Breast epithelium (tissue), 4 donors: ENCODE measurements at regions not wholly inside any gene's neighbourhood (a gene's known extent, or its start where the extent isn't known, plus 50 kb on each side); places are given as distances from the start of the nearest gene placed in this dataset.

Experiments used
- DNase-seq, 2 donors: peaks; one replicate each; pipeline ENCODE4 v3.0.0-alpha.2; 2019; ENCODE audit warnings: low spot score in 2 of 2
- H3K27ac ChIP-seq, 2 donors: fragments of 200-600 bp; sonication (generic) in 1 of 2; one replicate each; pipeline ENCODE4 v1.5.1; 2016 to 2019; ENCODE audit warnings: mild to moderate bottlenecking in 1 of 2
- H3K27me3 ChIP-seq, 2 donors: fragments of 200-600 bp; sonication (generic) in 1 of 2; one replicate each; pipeline versions ENCODE4 v1.5.1 to v1.6.0; 2017 to 2019; ENCODE audit warnings: control low read depth in 1 of 2, mild to moderate bottlenecking in 1 of 2
- H3K36me3 ChIP-seq: fragments of 200-600 bp; one replicate; pipeline ENCODE4 v1.5.1; 2019
- H3K4me1 ChIP-seq, 2 donors: fragments of 200-600 bp; sonication (generic); one replicate each; pipeline ENCODE4 v1.5.1; 2016 to 2019; ENCODE audit warnings: control low read depth in 1 of 2
- H3K4me3 ChIP-seq, 3 donors: fragments of 200-600 bp; sonication (generic); 1 replicate in 2 of 3; 2 replicates in 1 of 3; pipeline ENCODE4 v1.5.1; 2016 to 2019; ENCODE audit warnings: mild to moderate bottlenecking in 3 of 3, moderate library complexity in 2 of 3
- H3K9me3 ChIP-seq, 2 donors: fragments of 200-600 bp; sonication (generic) in 1 of 2; one replicate each; pipeline ENCODE4 v1.5.1; 2016 to 2019; ENCODE audit warnings: control low read depth in 1 of 2
- POLR2A ChIP-seq: fragments of 450-650 bp; IDR thresholded peaks from one replicate; pipeline ENCODE4 v1.6.1; 2016; ENCODE audit warnings: antibody characterized with exemption, mild to moderate bottlenecking, moderate library complexity
- POLR2AphosphoS5 ChIP-seq, 3 donors: sonication (generic); formaldehyde crosslinking; IDR thresholded peaks; one replicate each; pipeline ENCODE4 v1.6.1; 2017; ENCODE audit warnings: antibody characterized with exemption in 3 of 3
- intact Hi-C: fragments of 100-400 bp; cut with DNase I; formaldehyde crosslinking; loops from one replicate; pipeline ENCODE4 v1.15.1; 2023; ENCODE audit warnings: low total_unique reads
- TF ChIP-seq, protein P1 (sequence below), 3 donors: fragments of 450-650 bp; IDR thresholded peaks; one replicate each; pipeline ENCODE4 v1.5.1; 2016 to 2017; ENCODE audit warnings: antibody characterized with exemption in 3 of 3, mild to moderate bottlenecking in 3 of 3, moderate library complexity in 3 of 3

DNA sequence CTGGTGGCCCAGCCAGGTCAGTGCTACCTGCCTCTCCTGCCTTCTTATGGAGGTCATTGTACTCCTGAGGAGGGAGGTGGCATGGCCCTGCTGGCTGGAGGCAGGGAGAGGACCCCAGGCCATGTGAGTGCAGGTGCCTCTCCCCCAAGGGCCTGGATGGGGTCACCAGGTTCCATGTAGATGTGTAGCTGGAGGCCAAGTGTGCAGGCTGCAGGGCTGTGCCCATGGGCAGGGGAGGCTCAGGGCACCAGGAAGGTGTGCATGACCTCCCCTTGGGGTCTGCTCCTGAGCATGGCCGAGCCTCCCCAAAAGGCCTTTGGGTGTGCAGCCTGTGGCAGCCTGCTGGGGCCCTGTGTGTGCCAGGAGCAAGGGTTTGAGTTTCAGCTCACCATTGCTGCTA, 128.1 kb upstream of the HDAC4 start:
- no peaks in the 10 kb centered on the region for H3K27me3 ChIP-seq
- no peak overlapping the region for H3K4me3 ChIP-seq
- H3K27ac ChIP-seq = no peak overlapping the region
- DNase-seq = no peak
- H3K9me3 ChIP-seq = peaks cover 5% of the 10 kb centered on the region in 2 donors
- no peaks in the 10 kb centered on the region for H3K4me1 ChIP-seq
- no peaks in the 10 kb centered on the region for H3K36me3 ChIP-seq
- TF ChIP-seq POLR2AphosphoS5 (IDR thresholded peaks at IDR 0.05) = no peak
- TF ChIP-seq, protein P1, sequence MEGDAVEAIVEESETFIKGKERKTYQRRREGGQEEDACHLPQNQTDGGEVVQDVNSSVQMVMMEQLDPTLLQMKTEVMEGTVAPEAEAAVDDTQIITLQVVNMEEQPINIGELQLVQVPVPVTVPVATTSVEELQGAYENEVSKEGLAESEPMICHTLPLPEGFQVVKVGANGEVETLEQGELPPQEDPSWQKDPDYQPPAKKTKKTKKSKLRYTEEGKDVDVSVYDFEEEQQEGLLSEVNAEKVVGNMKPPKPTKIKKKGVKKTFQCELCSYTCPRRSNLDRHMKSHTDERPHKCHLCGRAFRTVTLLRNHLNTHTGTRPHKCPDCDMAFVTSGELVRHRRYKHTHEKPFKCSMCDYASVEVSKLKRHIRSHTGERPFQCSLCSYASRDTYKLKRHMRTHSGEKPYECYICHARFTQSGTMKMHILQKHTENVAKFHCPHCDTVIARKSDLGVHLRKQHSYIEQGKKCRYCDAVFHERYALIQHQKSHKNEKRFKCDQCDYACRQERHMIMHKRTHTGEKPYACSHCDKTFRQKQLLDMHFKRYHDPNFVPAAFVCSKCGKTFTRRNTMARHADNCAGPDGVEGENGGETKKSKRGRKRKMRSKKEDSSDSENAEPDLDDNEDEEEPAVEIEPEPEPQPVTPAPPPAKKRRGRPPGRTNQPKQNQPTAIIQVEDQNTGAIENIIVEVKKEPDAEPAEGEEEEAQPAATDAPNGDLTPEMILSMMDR (IDR thresholded peaks at IDR 0.05) = no peak
- no peak for TF ChIP-seq POLR2A
- intact Hi-C loops = no loop called here

DNA sequence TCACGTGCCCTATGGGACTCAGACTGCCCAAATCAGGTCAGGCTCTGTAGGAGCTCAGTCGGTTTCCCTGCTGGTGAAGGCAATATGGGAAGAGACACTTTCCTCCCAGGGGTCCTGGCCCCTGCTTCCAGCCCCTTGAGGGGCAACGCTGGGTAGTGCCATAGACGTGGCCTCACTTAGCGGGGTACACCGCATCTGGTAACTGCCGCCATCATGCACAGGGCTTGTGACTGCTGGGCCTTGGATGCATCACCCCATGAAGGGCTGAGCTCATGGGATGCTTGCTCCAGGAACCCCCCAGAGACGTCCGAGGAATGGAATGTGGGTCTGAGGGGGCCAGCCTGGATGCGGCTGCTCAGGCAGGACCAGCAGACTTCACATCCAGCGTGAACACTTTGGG, 127.3 kb upstream of the HDAC4 start:
- DNase-seq = no peak
- H3K4me3 ChIP-seq = no peak overlapping the region
- intact Hi-C loops = no loop called here
- no peaks in the 10 kb centered on the region for H3K36me3 ChIP-seq
- peaks cover 5% of the 10 kb centered on the region in 2 donors for H3K9me3 ChIP-seq
- H3K27ac ChIP-seq = no peak overlapping the region
- no peaks in the 10 kb centered on the region for H3K27me3 ChIP-seq
- no peak for TF ChIP-seq POLR2A
- TF ChIP-seq, protein P1 (IDR thresholded peaks at IDR 0.05) = no peak
- no peak for TF ChIP-seq POLR2AphosphoS5 (IDR thresholded peaks at IDR 0.05)
- no peaks in the 10 kb centered on the region for H3K4me1 ChIP-seq

DNA sequence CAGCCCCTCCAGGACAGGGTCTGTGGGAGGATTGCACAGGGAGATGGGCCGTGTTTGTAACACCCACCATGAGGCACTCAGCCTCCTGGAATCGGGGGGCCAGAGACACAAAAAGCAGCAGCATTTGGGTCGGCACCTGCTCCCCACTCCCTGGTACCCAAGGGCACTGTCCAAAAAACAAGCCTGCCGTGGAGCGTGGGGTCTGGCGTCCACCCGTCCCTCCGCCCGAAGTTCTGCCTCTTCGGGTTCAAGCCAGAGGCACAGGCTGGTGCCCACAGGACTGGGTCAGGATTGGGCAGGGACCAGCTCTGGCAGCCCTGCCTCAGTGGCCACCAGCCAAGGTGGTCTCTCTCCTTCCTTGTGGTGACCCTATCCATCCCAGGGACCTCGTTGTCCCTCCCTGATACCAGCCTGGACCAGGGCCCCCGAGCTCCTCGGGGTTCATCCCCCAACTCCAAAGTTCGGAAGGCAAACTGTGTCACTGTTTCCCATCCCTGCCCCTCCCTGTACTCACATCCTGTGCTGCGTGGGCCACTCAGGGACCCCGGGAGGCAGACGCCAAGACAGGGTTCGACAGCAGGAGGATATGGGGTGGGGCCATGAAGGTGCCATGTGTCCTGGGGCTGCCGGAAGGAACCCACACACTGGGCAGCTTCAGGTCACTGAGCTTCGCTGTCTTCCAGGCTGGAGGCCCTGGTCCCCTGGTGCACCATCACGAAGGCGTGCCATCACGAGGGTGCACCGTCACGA, 126.0 kb upstream of the HDAC4 start:
- H3K27ac ChIP-seq = no peak overlapping the region
- no peaks in the 10 kb centered on the region for H3K4me1 ChIP-seq
- no peaks in the 10 kb centered on the region for H3K27me3 ChIP-seq
- no peak for DNase-seq
- H3K36me3 ChIP-seq = no peaks in the 10 kb centered on the region
- H3K4me3 ChIP-seq = no peak overlapping the region
- intact Hi-C loops = no loop called here
- peaks cover 5% of the 10 kb centered on the region in 2 donors for H3K9me3 ChIP-seq
- TF ChIP-seq POLR2A (no peak), POLR2AphosphoS5 (IDR thresholded peaks at IDR 0.05) (no peak)
- TF ChIP-seq, protein P1 (IDR thresholded peaks at IDR 0.05) = no peak

DNA sequence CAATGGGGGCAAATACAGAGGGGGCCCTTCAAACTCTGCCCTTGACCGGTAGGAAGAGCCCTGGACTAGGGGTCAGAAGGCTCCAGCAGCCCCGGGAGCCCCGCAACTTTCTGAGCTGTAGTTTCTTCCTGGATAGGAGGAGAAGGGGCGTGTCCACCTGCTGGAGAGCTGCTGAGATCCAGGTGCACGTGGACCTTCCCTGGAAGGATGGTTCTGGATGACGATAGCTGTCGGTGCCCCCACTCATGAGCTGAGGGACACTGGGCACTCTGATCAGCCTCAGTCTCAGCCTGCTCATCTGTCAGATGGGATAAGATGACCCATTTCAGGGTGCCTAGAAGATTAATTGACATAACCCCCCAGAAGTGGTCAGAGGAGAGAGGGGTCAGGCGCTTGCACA, 125.2 kb upstream of the HDAC4 start:
- TF ChIP-seq, protein P1 (IDR thresholded peaks at IDR 0.05) = no peak
- TF ChIP-seq POLR2AphosphoS5 (IDR thresholded peaks at IDR 0.05) = no peak
- no peak for TF ChIP-seq POLR2A
- no peak overlapping the region for H3K4me3 ChIP-seq
- no peaks in the 10 kb centered on the region for H3K4me1 ChIP-seq
- no peaks in the 10 kb centered on the region for H3K27me3 ChIP-seq
- peaks cover 4 to 5% of the 10 kb centered on the region in 2 donors for H3K9me3 ChIP-seq
- H3K27ac ChIP-seq = no peak overlapping the region
- DNase-seq = no peak
- no peaks in the 10 kb centered on the region for H3K36me3 ChIP-seq
- intact Hi-C loops = no loop called here

DNA sequence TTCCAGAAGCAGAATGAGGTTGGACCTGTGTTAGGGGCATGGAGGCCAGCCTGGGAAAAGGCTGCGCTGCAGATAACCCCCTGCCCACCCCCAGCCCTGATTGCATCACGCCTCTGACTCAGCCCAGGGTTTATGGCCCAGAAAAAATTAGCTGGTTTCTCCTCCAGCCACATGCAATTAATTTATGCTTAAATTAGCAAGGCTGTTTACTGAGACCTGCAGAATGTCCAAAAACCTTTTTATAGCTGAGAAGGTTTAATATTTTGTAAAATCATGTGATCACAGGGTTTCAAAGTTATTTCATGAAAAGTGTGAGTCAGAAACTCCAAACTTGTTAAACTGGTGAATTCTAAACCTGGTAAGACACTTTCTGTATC, 123.1 kb upstream of the HDAC4 start:
- DNase-seq = no peak
- no peak for TF ChIP-seq POLR2AphosphoS5 (IDR thresholded peaks at IDR 0.05)
- no peak for TF ChIP-seq POLR2A
- TF ChIP-seq, protein P1 (IDR thresholded peaks at IDR 0.05) = no peak
- Histone ChIP-seq H3K27me3 (no peaks in the 10 kb centered on the region), H3K9me3 (no peaks in the 10 kb centered on the region), H3K4me1 (no peaks in the 10 kb centered on the region), H3K36me3 (no peaks in the 10 kb centered on the region), H3K27ac (no peak overlapping the region), H3K4me3 (no peak overlapping the region)
- intact Hi-C loops = no loop called here
